ENCODE measurements at regions not wholly inside any gene's neighbourhood (a gene's known extent, or its start where the extent isn't known, plus 50 kb on each side); places are given as distances from the start of the nearest gene placed in this dataset.
"Not testable (repeated sequence)": the region's sequence is repeated elsewhere in the genome, so short reads cannot be mapped to it uniquely, and the experiment has no call there.

GRCh38 chr20:22827916-22828315 lies 207.2 kb upstream of the SSTR4 start:
- intact Hi-C loops (cut with micrococcal nuclease), result no loop called here
- H3K27ac ChIP-seq (ENCODE audit: low read depth, low read length), result no peak overlapping the region
- ChIA-PET CTCF (ENCODE audit: partially characterized antibody) (no interaction called here), POLR2A (ENCODE audit: partially characterized antibody) (no interaction called here)
- no peaks in the 10 kb centered on the region for H3K36me3 ChIP-seq (ENCODE audit: insufficient read depth, low read length)
- H3K27ac Mint-ChIP-seq, result no peak overlapping the region
- H3K9me3 Mint-ChIP-seq, result peaks cover 0 to 8% (median 3%) of the 10 kb centered on the region in 8 donors
- no peaks in the 10 kb centered on the region for H3K9me3 ChIP-seq (ENCODE audit: control insufficient read depth in 1 of 2, low read length in 2 of 2)
- no peaks in the 10 kb centered on the region for H3K27me3 ChIP-seq (ENCODE audit: insufficient read depth, low read length)
- H3K4me3 ChIP-seq (ENCODE audit: low read length in 2 of 2), result no peak overlapping the region
- no peak overlapping the region for H3K4me3 Mint-ChIP-seq
- no peaks in the 10 kb centered on the region for H3K4me1 ChIP-seq (ENCODE audit: insufficient read depth, low read length)
- H3K4me1 Mint-ChIP-seq, result no peaks in the 10 kb centered on the region
- peaks cover 0 to 1% of the 10 kb centered on the region in 2 donors for H3K27me3 Mint-ChIP-seq
- no peaks in the 10 kb centered on the region for H3K36me3 Mint-ChIP-seq
- DNase-seq, result no peak

GRCh38 chr20:22829356-22829755 lies 205.8 kb upstream of the SSTR4 start:
- no peak overlapping the region for H3K27ac ChIP-seq (ENCODE audit: low read depth, low read length)
- no peak overlapping the region for H3K27ac Mint-ChIP-seq
- no peaks in the 10 kb centered on the region for H3K36me3 Mint-ChIP-seq
- CTCF ChIA-PET (ENCODE audit: partially characterized antibody), result no interaction called here
- H3K9me3 ChIP-seq (ENCODE audit: control insufficient read depth in 1 of 2, low read length in 2 of 2), result no peaks in the 10 kb centered on the region
- H3K4me3 ChIP-seq (ENCODE audit: low read length in 2 of 2), result no peak overlapping the region
- H3K9me3 Mint-ChIP-seq, result peaks cover 0 to 8% (median 3%) of the 10 kb centered on the region in 8 donors
- H3K27me3 ChIP-seq (ENCODE audit: insufficient read depth, low read length), result no peaks in the 10 kb centered on the region
- no peaks in the 10 kb centered on the region for H3K36me3 ChIP-seq (ENCODE audit: insufficient read depth, low read length)
- H3K4me1 Mint-ChIP-seq, result no peaks in the 10 kb centered on the region
- no peaks in the 10 kb centered on the region for H3K4me1 ChIP-seq (ENCODE audit: insufficient read depth, low read length)
- no peak for DNase-seq
- POLR2A ChIA-PET (ENCODE audit: partially characterized antibody), result no interaction called here
- intact Hi-C loops (cut with micrococcal nuclease), result no loop called here
- H3K27me3 Mint-ChIP-seq, result peaks cover 0 to 1% of the 10 kb centered on the region in 2 donors
- H3K4me3 Mint-ChIP-seq, result peak overlapping the region in 1 of 8 donors; percentile 37

GRCh38 chr20:22830138-22830537 lies 205.0 kb upstream of the SSTR4 start:
- H3K27me3 Mint-ChIP-seq, result peaks cover 0 to 1% of the 10 kb centered on the region in 2 donors
- CTCF ChIA-PET (ENCODE audit: partially characterized antibody), result no interaction called here
- intact Hi-C loops (cut with micrococcal nuclease), result no loop called here
- no peak overlapping the region for H3K27ac ChIP-seq (ENCODE audit: low read depth, low read length)
- no peaks in the 10 kb centered on the region for H3K36me3 Mint-ChIP-seq
- H3K4me3 ChIP-seq (ENCODE audit: low read length in 2 of 2), result no peak overlapping the region
- no peaks in the 10 kb centered on the region for H3K9me3 ChIP-seq (ENCODE audit: control insufficient read depth in 1 of 2, low read length in 2 of 2)
- no peak for DNase-seq
- no peaks in the 10 kb centered on the region for H3K36me3 ChIP-seq (ENCODE audit: insufficient read depth, low read length)
- peaks cover 0 to 8% (median 3%) of the 10 kb centered on the region in 8 donors for H3K9me3 Mint-ChIP-seq
- POLR2A ChIA-PET (ENCODE audit: partially characterized antibody), result no interaction called here
- H3K27ac Mint-ChIP-seq, result no peak overlapping the region
- no peaks in the 10 kb centered on the region for H3K27me3 ChIP-seq (ENCODE audit: insufficient read depth, low read length)
- no peaks in the 10 kb centered on the region for H3K4me1 ChIP-seq (ENCODE audit: insufficient read depth, low read length)
- no peaks in the 10 kb centered on the region for H3K4me1 Mint-ChIP-seq
- no peak overlapping the region for H3K4me3 Mint-ChIP-seq

GRCh38 chr20:22830715-22831114 lies 204.4 kb upstream of the SSTR4 start:
- H3K4me1 Mint-ChIP-seq; H3K9me3 Mint-ChIP-seq; H3K4me3 Mint-ChIP-seq; DNase-seq; H3K9me3 ChIP-seq (ENCODE audit: control insufficient read depth in 1 of 2, low read length in 2 of 2); H3K36me3 ChIP-seq (ENCODE audit: insufficient read depth, low read length); POLR2A ChIA-PET (ENCODE audit: partially characterized antibody); H3K27ac Mint-ChIP-seq; intact Hi-C loops (cut with micrococcal nuclease); CTCF ChIA-PET (ENCODE audit: partially characterized antibody); H3K27me3 ChIP-seq (ENCODE audit: insufficient read depth, low read length); H3K4me3 ChIP-seq (ENCODE audit: low read length in 2 of 2); H3K27ac ChIP-seq (ENCODE audit: low read depth, low read length); H3K27me3 Mint-ChIP-seq; H3K36me3 Mint-ChIP-seq; H3K4me1 ChIP-seq (ENCODE audit: insufficient read depth, low read length): not testable (repeated sequence)

- DNase-seq, result no peak
- POLR2A ChIA-PET (ENCODE audit: partially characterized antibody), result no interaction called here
- H3K9me3 ChIP-seq (ENCODE audit: control insufficient read depth in 1 of 2, low read length in 2 of 2), result no peaks in the 10 kb centered on the region
- peaks cover 0 to 2% of the 10 kb centered on the region in 2 donors for H3K27me3 Mint-ChIP-seq
- intact Hi-C loops (cut with micrococcal nuclease), result no loop called here
- H3K36me3 ChIP-seq (ENCODE audit: insufficient read depth, low read length), result no peaks in the 10 kb centered on the region
- H3K9me3 Mint-ChIP-seq, result peaks cover 0 to 8% (median 3%) of the 10 kb centered on the region in 8 donors
- no peaks in the 10 kb centered on the region for H3K4me1 Mint-ChIP-seq
- H3K27ac ChIP-seq (ENCODE audit: low read depth, low read length), result no peak overlapping the region
- H3K4me1 ChIP-seq (ENCODE audit: insufficient read depth, low read length), result no peaks in the 10 kb centered on the region
- H3K27me3 ChIP-seq (ENCODE audit: insufficient read depth, low read length), result no peaks in the 10 kb centered on the region
- H3K4me3 ChIP-seq (ENCODE audit: low read length in 2 of 2), result no peak overlapping the region
- H3K4me3 Mint-ChIP-seq, result no peak overlapping the region
- no peak overlapping the region for H3K27ac Mint-ChIP-seq
- CTCF ChIA-PET (ENCODE audit: partially characterized antibody), result no interaction called here
- no peaks in the 10 kb centered on the region for H3K36me3 Mint-ChIP-seq
These were observed 201.3 kb upstream of the SSTR4 start for GRCh38 chr20:22833851-22834250.

GRCh38 chr20:22834651-22835256 lies 200.4 kb upstream of the SSTR4 start:
- Histone ChIP-seq H3K4me3 (ENCODE audit: low read length in 2 of 2) (no peak overlapping the region), H3K9me3 (ENCODE audit: control insufficient read depth in 1 of 2, low read length in 2 of 2) (no peaks in the 10 kb centered on the region), H3K27ac (ENCODE audit: low read depth, low read length) (no peak overlapping the region), H3K36me3 (ENCODE audit: insufficient read depth, low read length) (no peaks in the 10 kb centered on the region), H3K4me1 (ENCODE audit: insufficient read depth, low read length) (no peaks in the 10 kb centered on the region), H3K27me3 (ENCODE audit: insufficient read depth, low read length) (no peaks in the 10 kb centered on the region)
- intact Hi-C loops (cut with micrococcal nuclease), result no loop called here
- Mint-ChIP-seq H3K27me3 (peaks cover 0 to 2% of the 10 kb centered on the region in 2 donors), H3K4me3 (no peak overlapping the region), H3K36me3 (no peaks in the 10 kb centered on the region), H3K27ac (no peak overlapping the region), H3K9me3 (peaks cover 0 to 8% (median 3%) of the 10 kb centered on the region in 8 donors), H3K4me1 (no peaks in the 10 kb centered on the region)
- POLR2A ChIA-PET (ENCODE audit: partially characterized antibody), result no interaction called here
- no peak for DNase-seq
- CTCF ChIA-PET (ENCODE audit: partially characterized antibody), result no interaction called here

GRCh38 chr20:22836211-22836610 lies 198.9 kb upstream of the SSTR4 start:
- Mint-ChIP-seq H3K4me3 (no peak overlapping the region), H3K27me3 (peaks cover 0 to 2% of the 10 kb centered on the region in 2 donors), H3K27ac (no peak overlapping the region), H3K36me3 (no peaks in the 10 kb centered on the region), H3K4me1 (no peaks in the 10 kb centered on the region), H3K9me3 (peaks cover 0 to 8% (median 2%) of the 10 kb centered on the region in 8 donors)
- intact Hi-C loops (cut with micrococcal nuclease), result no loop called here
- Histone ChIP-seq H3K4me3 (ENCODE audit: low read length in 2 of 2) (no peak overlapping the region), H3K27me3 (ENCODE audit: insufficient read depth, low read length) (no peaks in the 10 kb centered on the region), H3K9me3 (ENCODE audit: control insufficient read depth in 1 of 2, low read length in 2 of 2) (no peaks in the 10 kb centered on the region), H3K4me1 (ENCODE audit: insufficient read depth, low read length) (no peaks in the 10 kb centered on the region), H3K27ac (ENCODE audit: low read depth, low read length) (no peak overlapping the region), H3K36me3 (ENCODE audit: insufficient read depth, low read length) (no peaks in the 10 kb centered on the region)
- DNase-seq, result no peak
- CTCF ChIA-PET (ENCODE audit: partially characterized antibody), result no interaction called here
- POLR2A ChIA-PET (ENCODE audit: partially characterized antibody), result no interaction called here

GRCh38 chr20:22836877-22837276 lies 198.2 kb upstream of the SSTR4 start:
- H3K4me1 ChIP-seq (ENCODE audit: insufficient read depth, low read length), result no peaks in the 10 kb centered on the region
- no peak overlapping the region for H3K27ac ChIP-seq (ENCODE audit: low read depth, low read length)
- POLR2A ChIA-PET (ENCODE audit: partially characterized antibody), result no interaction called here
- Mint-ChIP-seq H3K4me1 (no peaks in the 10 kb centered on the region), H3K27ac (no peak overlapping the region), H3K4me3 (no peak overlapping the region), H3K27me3 (peaks cover 0 to 3% of the 10 kb centered on the region in 2 donors), H3K36me3 (no peaks in the 10 kb centered on the region), H3K9me3 (peaks cover 0 to 4% (median under 1%) of the 10 kb centered on the region in 8 donors)
- intact Hi-C loops (cut with micrococcal nuclease), result no loop called here
- no peak overlapping the region for H3K4me3 ChIP-seq (ENCODE audit: low read length in 2 of 2)
- CTCF ChIA-PET (ENCODE audit: partially characterized antibody), result no interaction called here
- no peak for DNase-seq
- no peaks in the 10 kb centered on the region for H3K27me3 ChIP-seq (ENCODE audit: insufficient read depth, low read length)
- H3K36me3 ChIP-seq (ENCODE audit: insufficient read depth, low read length), result no peaks in the 10 kb centered on the region
- no peaks in the 10 kb centered on the region for H3K9me3 ChIP-seq (ENCODE audit: control insufficient read depth in 1 of 2, low read length in 2 of 2)
